Activated CD4-positive, alpha-beta T cell treated with anti-CD3 and anti-CD28 coated beads, Interleukin-2, Interleukin-6, amounts not matched to agents 100 ng/mL and 50 ng/mL, durations not matched to agents 16 hours and 8 hours (primary cell): ENCODE measurements at regions not wholly inside any gene's neighbourhood (a gene's known extent, or its start where the extent isn't known, plus 50 kb on each side); places are given as distances from the start of the nearest gene placed in this dataset.

Experiments
- DNase-seq: peaks from one replicate; pipeline ENCODE4 v3.0.0-alpha.2; 2020

- DNase-seq, result no peak
These were observed 743.9 kb upstream of the SOX9 start for GRCh38 chr17:71376933-71377332.

- no peak for DNase-seq
These were observed 742.8 kb upstream of the SOX9 start for GRCh38 chr17:71378036-71378435.

GRCh38 chr17:71378741-71379140 lies 742.1 kb upstream of the SOX9 start:
- no peak for DNase-seq

GRCh38 chr17:71379512-71379911 lies 741.3 kb upstream of the SOX9 start:
- DNase-seq, result no peak

GRCh38 chr17:71380535-71380934 lies 740.3 kb upstream of the SOX9 start:
- no peak for DNase-seq

- no peak for DNase-seq
These were observed 739.9 kb upstream of the SOX9 start for GRCh38 chr17:71380936-71381335.

GRCh38 chr17:71383091-71383490 lies 737.7 kb upstream of the SOX9 start:
- no peak for DNase-seq

GRCh38 chr17:71387456-71387855 lies 733.4 kb upstream of the SOX9 start:
- no peak for DNase-seq

- DNase-seq, result no peak
These were observed 727.9 kb upstream of the SOX9 start for GRCh38 chr17:71392715-71393567.

- DNase-seq, result no peak
These were observed 724.9 kb upstream of the SOX9 start for GRCh38 chr17:71395901-71396300.

- DNase-seq, result no peak
These were observed 724.1 kb upstream of the SOX9 start for GRCh38 chr17:71396711-71397110.

- no peak for DNase-seq
These were observed 722.8 kb upstream of the SOX9 start for GRCh38 chr17:71398025-71398424.

GRCh38 chr17:71398800-71399219 lies 722.0 kb upstream of the SOX9 start:
- DNase-seq, result no peak

- DNase-seq, result no peak
These were observed 721.6 kb upstream of the SOX9 start for GRCh38 chr17:71399221-71399620.

- DNase-seq, result no peak
These were observed 721.2 kb upstream of the SOX9 start for GRCh38 chr17:71399649-71400048.

GRCh38 chr17:71402007-71402406 lies 718.8 kb upstream of the SOX9 start:
- DNase-seq, result no peak

GRCh38 chr17:71402661-71403141 lies 718.1 kb upstream of the SOX9 start:
- DNase-seq, result no peak

GRCh38 chr17:71405101-71405500 lies 715.7 kb upstream of the SOX9 start:
- DNase-seq, result no peak

GRCh38 chr17:71407981-71408380 lies 712.8 kb upstream of the SOX9 start:
- DNase-seq, result no peak

GRCh38 chr17:71409137-71409536 lies 711.7 kb upstream of the SOX9 start:
- no peak for DNase-seq

- no peak for DNase-seq
These were observed 711.1 kb upstream of the SOX9 start for GRCh38 chr17:71409712-71410111.

- no peak for DNase-seq
These were observed 708.0 kb upstream of the SOX9 start for GRCh38 chr17:71412803-71413202.

- DNase-seq, result no peak
These were observed 706.9 kb upstream of the SOX9 start for GRCh38 chr17:71413935-71414334.

- no peak for DNase-seq
These were observed 703.7 kb upstream of the SOX9 start for GRCh38 chr17:71417142-71417541.

GRCh38 chr17:71422968-71423367 lies 697.9 kb upstream of the SOX9 start:
- no peak for DNase-seq
